ENCODE measurements at regions not wholly inside any gene's neighbourhood (a gene's known extent, or its start where the extent isn't known, plus 50 kb on each side); places are given as distances from the start of the nearest gene placed in this dataset.

- TF ChIP-seq CTCF (IDR thresholded peaks at IDR 0.05) = no peak
- TF ChIP-seq POLR2A (IDR thresholded peaks at IDR 0.05) = no peak
- TF ChIP-seq POLR2AphosphoS5 (IDR thresholded peaks at IDR 0.05; ENCODE audit: insufficient read depth in 1 of 2, low read depth in 1 of 2) = no peak
These were observed 154.4 kb upstream of the COL5A1 start for GRCh38 chr9:134487066-134487710.

Measured in vagina (tissue), 2 donors.